HG03025 (cell line): ENCODE measurements at regions not wholly inside any gene's neighbourhood (a gene's known extent, or its start where the extent isn't known, plus 50 kb on each side); places are given as distances from the start of the nearest gene placed in this dataset.
"Not testable (repeated sequence)": the region's sequence is repeated elsewhere in the genome, so short reads cannot be mapped to it uniquely, and the experiment has no call there.

Experiments used
- ATAC-seq: cut with Tn5 transposase; IDR thresholded peaks from one replicate; pipeline ENCODE4 v1.9.1; 2021; ENCODE audit warnings: mild to moderate bottlenecking, moderate library complexity; ENCODE audit not compliant: unreplicated experiment, low FRiP score

GRCh38 chr4:124459941-124460310, 252.6 kb downstream of the ANKRD50 start:
- no peak for ATAC-seq

DNA sequence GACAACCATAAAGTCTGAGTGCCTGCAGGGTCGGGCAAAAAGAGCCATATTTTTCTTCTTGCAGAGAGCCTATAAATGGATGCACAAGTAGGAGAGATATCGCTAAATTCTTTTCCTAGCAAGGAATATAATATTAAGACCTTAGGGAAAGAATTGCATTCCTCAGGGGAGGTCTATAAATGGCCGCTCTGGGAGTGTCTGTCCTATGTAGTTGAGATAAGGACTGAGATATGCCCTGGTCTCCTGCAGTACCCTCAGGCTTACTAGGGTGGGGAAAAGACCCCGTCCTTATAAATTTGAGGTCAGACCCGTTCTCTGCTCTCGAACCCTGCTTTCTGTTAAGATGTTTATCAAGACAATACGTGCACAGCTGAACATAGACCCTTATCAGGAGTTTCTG, 250.9 kb downstream of the ANKRD50 start:
- not testable (repeated sequence) for ATAC-seq

DNA sequence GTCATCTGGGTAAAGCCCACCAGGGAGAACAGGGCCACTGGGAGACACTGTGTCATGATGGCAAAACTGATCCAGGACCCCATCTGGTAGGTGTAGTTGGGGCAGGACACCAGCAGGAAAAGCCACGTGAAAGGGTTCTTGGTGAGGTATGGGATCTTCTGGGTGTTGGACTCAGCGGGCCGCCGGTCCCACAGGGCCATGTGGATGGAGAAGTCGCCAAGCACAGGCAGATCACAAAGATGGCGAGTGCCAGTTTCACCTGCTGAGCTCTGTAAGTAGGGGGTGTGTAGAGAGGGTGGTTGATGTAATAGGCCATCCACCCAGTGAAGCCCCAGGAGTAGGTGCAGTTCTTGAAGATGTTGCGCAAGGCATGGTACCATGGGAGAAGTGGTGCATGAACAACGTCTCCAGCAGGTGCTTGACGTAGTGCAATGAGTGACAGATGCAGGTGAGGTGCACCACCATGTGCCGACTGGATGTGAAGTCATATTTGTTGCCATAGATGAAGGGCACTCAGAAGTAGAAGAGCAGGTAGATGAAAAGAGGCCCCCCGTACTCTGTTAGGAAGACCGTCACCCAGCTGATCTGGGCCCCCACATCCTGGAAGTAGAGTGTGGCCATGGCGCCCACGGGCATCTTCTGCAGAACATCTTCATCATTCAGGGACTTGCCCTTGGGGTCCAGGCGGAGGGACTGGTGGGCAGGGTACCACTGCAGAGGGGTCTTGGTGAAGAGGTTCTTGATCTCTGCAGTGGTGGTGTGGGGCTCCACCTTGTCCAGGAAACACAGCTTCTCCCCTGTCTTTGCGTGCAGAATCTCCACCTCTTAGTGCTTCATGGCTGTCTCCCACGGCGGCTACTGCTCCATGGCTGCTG, 249.3 kb downstream of the ANKRD50 start:
- ATAC-seq = no peak

DNA sequence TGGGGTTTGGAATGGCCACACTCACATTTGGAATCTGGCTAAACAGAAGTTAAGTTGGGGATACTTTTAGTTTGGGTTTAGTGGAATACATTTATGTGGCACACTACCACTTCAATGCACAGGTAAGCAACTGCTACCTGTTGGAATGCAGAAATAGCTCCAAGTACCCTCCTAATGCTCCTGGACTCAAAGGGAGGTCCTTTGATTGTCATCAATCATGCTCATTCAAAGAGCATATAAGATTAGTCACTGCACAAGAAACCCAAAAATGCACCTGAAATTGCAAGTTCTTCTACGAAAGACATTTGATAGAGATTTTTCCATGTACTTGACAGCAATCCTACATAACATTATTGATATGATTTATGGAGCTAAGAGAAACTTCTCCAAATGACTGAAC, 247.7 kb downstream of the ANKRD50 start:
- ATAC-seq = no peak

DNA sequence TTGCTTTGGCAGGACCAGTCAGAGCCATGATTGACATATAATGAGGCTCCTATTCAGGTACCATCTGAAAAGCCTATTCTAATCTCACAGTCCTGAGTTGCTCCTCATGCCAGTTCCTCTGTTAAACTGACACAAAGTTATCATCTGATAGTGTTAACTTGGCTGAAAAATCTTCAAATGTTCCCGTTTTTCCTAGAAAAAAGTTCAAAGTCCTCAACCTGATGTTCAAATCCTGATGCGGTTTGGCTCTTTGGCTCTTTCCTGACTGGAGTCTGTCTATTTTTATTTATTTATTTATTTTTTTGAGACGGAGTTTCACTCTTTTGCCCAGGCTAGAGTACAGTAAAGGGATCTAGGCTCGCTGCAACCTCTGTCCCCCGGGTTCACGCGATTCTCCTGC, 244.2 kb downstream of the ANKRD50 start:
- ATAC-seq = no peak

DNA sequence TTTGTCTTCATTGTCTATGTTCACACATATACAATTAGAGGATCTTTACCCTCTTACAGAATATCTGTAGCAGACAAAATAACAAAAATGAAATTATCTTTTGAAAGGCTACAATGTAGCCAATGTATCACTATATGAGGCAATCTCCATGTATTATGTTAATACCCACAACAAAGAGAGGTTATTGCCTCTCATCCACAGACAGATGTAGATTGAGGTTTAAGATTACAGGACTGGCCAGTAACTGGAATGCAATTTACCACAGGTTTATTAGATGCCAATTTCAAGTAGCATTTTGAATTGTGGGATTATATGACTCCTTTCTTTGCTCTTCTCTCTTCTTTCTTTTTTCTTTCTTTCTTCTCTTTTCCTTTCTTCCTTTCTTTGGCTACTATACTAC, 242.6 kb downstream of the ANKRD50 start:
- ATAC-seq = no peak

DNA sequence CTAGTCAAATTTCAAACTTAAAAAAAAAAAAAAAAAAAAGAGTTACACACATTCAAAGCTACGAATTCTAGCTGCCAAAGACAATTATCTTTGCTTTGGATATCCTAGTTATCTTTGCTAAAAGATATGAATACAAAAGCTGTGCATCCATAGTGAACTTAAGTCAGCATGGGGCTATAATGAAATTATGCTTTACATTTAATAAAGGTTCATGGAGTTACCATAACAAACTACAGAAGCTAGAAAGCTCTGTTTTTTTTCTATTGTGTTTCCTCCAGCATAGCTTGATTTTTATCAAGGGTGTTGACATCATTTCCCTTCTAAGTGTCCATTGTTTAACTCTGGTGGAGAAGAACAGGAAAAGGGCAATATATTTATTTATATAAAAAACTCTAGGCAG, 234.1 kb downstream of the ANKRD50 start:
- no peak for ATAC-seq

DNA sequence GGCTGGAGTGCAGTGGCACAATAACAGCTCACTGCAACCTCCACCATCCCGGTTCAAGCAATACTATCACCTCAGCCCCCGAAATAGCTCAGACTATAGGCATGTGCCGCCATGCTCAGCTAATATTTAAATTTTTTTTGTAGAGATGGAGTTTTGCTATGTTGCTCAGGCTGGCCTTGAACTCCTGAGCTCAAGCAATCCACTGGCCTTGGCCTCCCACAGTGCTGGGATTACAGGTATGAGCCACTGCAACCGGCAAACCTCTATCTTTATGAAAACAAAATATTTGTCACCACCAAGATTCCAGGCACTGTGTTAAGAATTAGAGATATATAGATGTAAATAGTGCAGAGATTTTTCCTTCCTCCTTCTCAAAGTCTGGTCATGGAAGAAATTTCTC, 232.5 kb downstream of the ANKRD50 start:
- ATAC-seq = no peak

DNA sequence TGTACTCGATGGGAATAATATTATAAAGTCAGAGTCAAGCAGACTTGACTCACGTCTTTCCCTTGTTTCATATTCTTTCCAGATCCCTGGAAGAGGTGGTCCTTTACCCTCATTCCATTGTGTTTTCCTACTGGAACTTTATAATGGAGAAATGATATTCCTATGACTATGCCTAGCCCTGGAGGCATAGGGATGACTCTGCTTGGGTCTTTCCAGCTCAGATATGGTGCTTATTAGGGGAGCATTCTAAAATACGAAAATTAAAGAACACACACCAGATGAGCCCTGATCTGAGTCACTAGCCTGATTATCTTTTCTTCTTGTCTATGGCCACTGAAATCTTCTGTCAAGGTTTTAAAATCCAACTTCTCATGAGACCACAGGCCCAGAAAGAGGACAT, 231.4 kb downstream of the ANKRD50 start:
- ATAC-seq = no peak

GRCh38 chr4:124483048-124483906, 229.3 kb downstream of the ANKRD50 start:
- ATAC-seq = no peak

- no peak for ATAC-seq
Observed at GRCh38 chr4:124484008-124484407, 228.5 kb downstream of the ANKRD50 start.

DNA sequence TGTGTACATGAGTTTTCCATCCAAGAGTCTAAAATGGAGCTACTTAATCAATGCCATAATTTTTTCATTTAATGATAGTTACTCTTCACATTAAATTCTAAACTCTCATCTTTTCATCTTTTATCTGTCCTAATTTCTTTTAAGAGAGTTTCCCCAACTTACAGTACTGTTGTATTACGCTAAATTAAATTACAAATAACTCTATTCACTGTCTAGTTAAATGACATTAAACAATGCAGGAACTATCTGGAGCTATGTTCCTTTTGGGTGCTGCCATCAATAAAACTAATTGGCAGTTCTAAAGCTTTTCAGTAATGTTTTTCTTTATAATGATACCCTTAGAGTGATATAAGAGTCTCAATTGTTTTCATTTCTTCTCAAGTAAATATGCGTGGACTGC, 227.6 kb downstream of the ANKRD50 start:
- no peak for ATAC-seq

- ATAC-seq = no peak
Observed at GRCh38 chr4:124486423-124486822, 226.1 kb downstream of the ANKRD50 start.

GRCh38 chr4:124487651-124488050, 224.9 kb downstream of the ANKRD50 start:
- ATAC-seq = no peak

DNA sequence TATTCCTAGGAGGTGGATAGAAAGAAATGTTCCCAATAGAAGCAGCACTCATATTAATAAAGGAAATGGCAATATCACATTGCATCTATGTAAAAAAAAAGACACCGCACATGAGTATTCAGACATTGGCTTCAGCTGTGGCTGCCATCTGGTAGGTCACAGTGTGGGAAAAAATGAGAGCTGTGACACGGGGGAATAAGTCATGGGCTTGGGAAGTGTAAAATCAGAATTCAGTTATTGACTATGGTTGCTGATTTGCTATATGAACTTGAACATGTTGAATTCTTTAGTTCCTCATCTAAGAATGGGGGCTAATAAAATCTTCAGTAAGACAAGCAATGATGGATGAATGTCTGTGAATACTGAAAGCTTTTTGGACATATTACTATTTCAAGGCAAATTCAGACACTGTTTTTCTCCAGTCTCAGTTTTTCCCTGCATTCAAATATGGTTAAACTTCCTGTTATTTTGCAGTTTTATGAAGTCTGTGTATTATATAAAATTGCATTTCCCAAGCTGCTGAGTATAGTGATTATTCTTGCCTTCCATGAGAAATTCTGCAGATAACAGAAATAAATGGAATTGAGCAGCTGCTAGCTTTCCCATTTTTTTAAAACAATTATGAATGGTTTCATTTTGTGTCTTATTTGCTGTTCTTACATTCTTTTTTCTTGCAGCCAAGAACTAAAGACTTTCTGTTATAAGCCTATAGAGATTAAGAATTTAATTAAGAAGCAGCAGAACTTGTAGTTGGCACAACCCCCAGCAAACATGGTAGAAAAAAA, 221.0 kb downstream of the ANKRD50 start:
- no peak for ATAC-seq

GRCh38 chr4:124499261-124499660, 213.3 kb downstream of the ANKRD50 start:
- ATAC-seq = no peak

DNA sequence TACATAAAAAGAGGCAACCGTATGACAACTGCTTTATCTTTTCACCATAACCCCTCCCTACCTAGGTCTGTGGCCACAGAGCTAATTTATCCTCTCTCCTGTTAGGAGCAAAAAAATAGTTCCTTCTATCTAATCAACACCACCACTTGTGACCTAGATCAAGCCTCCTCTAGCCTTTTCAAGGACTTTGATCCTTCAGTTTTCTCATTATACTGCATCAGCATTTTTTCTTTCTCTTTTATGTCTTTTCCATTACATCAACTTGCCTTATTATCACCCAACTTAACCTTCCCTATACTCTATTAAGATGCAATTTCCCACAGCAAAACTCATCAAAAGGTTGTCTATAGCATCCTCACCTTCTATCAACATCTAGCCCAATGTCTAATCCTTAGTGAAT, 211.0 kb downstream of the ANKRD50 start:
- ATAC-seq = no peak

- no peak for ATAC-seq
Observed at GRCh38 chr4:124504431-124504830, 208.1 kb downstream of the ANKRD50 start.

DNA sequence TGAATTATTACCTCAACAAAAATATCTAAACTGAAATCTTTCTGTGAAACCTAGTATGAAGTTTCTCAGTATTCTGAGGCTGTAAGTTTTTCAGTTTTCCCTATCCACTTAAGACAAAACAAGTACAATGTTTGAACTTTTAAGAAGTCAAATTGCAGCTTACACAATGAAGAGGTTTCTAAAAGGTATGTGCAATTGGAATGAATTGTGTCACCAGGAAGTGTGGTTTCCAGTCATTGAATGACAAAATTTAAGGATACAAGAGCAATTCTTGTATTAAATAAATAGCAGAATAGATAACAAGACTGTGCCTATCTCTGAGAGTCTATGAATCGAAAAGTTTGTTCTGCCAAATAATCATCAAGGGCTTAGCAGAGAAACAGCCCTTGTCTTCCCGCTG, 207.3 kb downstream of the ANKRD50 start:
- ATAC-seq = no peak

GRCh38 chr4:124509151-124509550, 203.4 kb downstream of the ANKRD50 start:
- no peak for ATAC-seq

GRCh38 chr4:124514588-124514987, 197.9 kb downstream of the ANKRD50 start:
- ATAC-seq = no peak
